GM18520 (cell line): ENCODE measurements at regions not wholly inside any gene's neighbourhood (a gene's known extent, or its start where the extent isn't known, plus 50 kb on each side); places are given as distances from the start of the nearest gene placed in this dataset.
A peak's percentile ranks its signal among the peaks of the same experiment; 100 is the strongest.

ENCODE experiments used
- ATAC-seq: cut with Tn5 transposase; IDR thresholded peaks from one replicate; pipeline ENCODE4 v1.9.1; 2021; ENCODE audit not compliant: unreplicated experiment

- ATAC-seq, result no peak
These were observed 922.7 kb downstream of the BCL11A start for GRCh38 chr2:59630789-59631188.

GRCh38 chr2:59627599-59627998 lies 925.9 kb downstream of the BCL11A start:
- no peak for ATAC-seq

- ATAC-seq, result no peak
These were observed 930.7 kb downstream of the BCL11A start for GRCh38 chr2:59622599-59623308.

- no peak for ATAC-seq
These were observed 949.3 kb downstream of the BCL11A start for GRCh38 chr2:59604123-59604522.

- peak; percentile 60 for ATAC-seq
These were observed 958.7 kb downstream of the BCL11A start for GRCh38 chr2:59594671-59595222.

GRCh38 chr2:59590798-59591197 lies 962.7 kb downstream of the BCL11A start:
- ATAC-seq, result no peak

- ATAC-seq, result no peak
These were observed 963.6 kb downstream of the BCL11A start for GRCh38 chr2:59589881-59590280.

GRCh38 chr2:59588286-59588685 lies 965.2 kb downstream of the BCL11A start:
- no peak for ATAC-seq

GRCh38 chr2:59586176-59586575 lies 967.3 kb downstream of the BCL11A start:
- no peak for ATAC-seq

- no peak for ATAC-seq
These were observed 967.8 kb downstream of the BCL11A start for GRCh38 chr2:59585655-59586054.

GRCh38 chr2:59584958-59585357 lies 968.5 kb downstream of the BCL11A start:
- no peak for ATAC-seq

- no peak for ATAC-seq
These were observed 970.2 kb downstream of the BCL11A start for GRCh38 chr2:59583173-59583765.

GRCh38 chr2:59578349-59578748 lies 975.1 kb downstream of the BCL11A start:
- ATAC-seq, result no peak

- ATAC-seq, result no peak
These were observed 978.3 kb downstream of the BCL11A start for GRCh38 chr2:59575191-59575590.

GRCh38 chr2:59572227-59572626 lies 981.2 kb downstream of the BCL11A start:
- no peak for ATAC-seq

- no peak for ATAC-seq
These were observed 982.6 kb downstream of the BCL11A start for GRCh38 chr2:59570818-59571217.

GRCh38 chr2:59569124-59569523 lies 984.3 kb downstream of the BCL11A start:
- no peak for ATAC-seq

GRCh38 chr2:59568461-59568860 lies 985.0 kb downstream of the BCL11A start:
- ATAC-seq, result no peak

- ATAC-seq, result no peak
These were observed 986.3 kb downstream of the BCL11A start for GRCh38 chr2:59567151-59567550.

GRCh38 chr2:59566739-59567138 lies 986.7 kb downstream of the BCL11A start:
- ATAC-seq, result no peak

- no peak for ATAC-seq
These were observed 992.2 kb downstream of the BCL11A start for GRCh38 chr2:59561281-59561680.

GRCh38 chr2:59560769-59561168 lies 992.7 kb downstream of the BCL11A start:
- ATAC-seq, result no peak

- no peak for ATAC-seq
These were observed 1012.6 kb downstream of the BCL11A start for GRCh38 chr2:59540864-59541263.
